LNCAP (cell line): ENCODE measurements at regions not wholly inside any gene's neighbourhood (a gene's known extent, or its start where the extent isn't known, plus 50 kb on each side); places are given as distances from the start of the nearest gene placed in this dataset.

Experiments used
- CTCF ChIP-seq: fragments of 450-650 bp; IDR thresholded peaks from 2 replicates; pipeline ENCODE4 v1.5.1; 2017; ENCODE audit warnings: mild to moderate bottlenecking

GRCh38 chr13:36599641-36600040, 74.2 kb upstream of the SERTM1 start:
- TF ChIP-seq CTCF, result no peak

GRCh38 chr13:36601186-36601585, 72.6 kb upstream of the SERTM1 start:
- no peak for TF ChIP-seq CTCF

- TF ChIP-seq CTCF, result no peak
Observed at GRCh38 chr13:36606060-36606459, 67.8 kb upstream of the SERTM1 start.

- no peak for TF ChIP-seq CTCF
Observed at GRCh38 chr13:36608474-36608873, 65.3 kb upstream of the SERTM1 start.

- TF ChIP-seq CTCF, result no peak
Observed at GRCh38 chr13:36612230-36612629, 61.6 kb upstream of the SERTM1 start.

- TF ChIP-seq CTCF, result no peak
Observed at GRCh38 chr13:36616706-36617105, 57.1 kb upstream of the SERTM1 start.

GRCh38 chr13:36619535-36619934, 54.3 kb upstream of the SERTM1 start:
- TF ChIP-seq CTCF, result no peak
